WTC11 (cell line): ENCODE measurements at regions not wholly inside any gene's neighbourhood (a gene's known extent, or its start where the extent isn't known, plus 50 kb on each side); places are given as distances from the start of the nearest gene placed in this dataset.

Experiments
- ATAC-seq: fragments of 200-7000 bp; cut with Tn5 transposase; 2 replicates; pipeline ENCODE4 v1.10.0; 2021; ENCODE audit warnings: mild to moderate bottlenecking, moderate library complexity
- CTCF ChIA-PET: fragments of 300-600 bp; sonication (Branson Sonifier 250); formaldehyde crosslinking; loops from one replicate; lab custom pipeline; 2021; ENCODE audit warnings: antibody characterized with exemption; lab: Charles Lee
- POLR2A ChIA-PET: fragments of 350-600 bp; sonication (Branson Sonifier 250); formaldehyde crosslinking; loops from one replicate; lab custom pipeline; 2021; ENCODE audit warnings: antibody characterized with exemption; lab: Charles Lee
- DNase-seq: peaks from one replicate; pipeline ENCODE4 v3.0.0; 2021; ENCODE audit warnings: low spot score
- H3K27ac Mint-ChIP-seq: 2 replicates; pipeline ENCODE4 v1.8.0; 2021; ENCODE audit warnings: mixed read lengths
- H3K27me3 Mint-ChIP-seq: 2 replicates; pipeline ENCODE4 v1.8.0; 2021; ENCODE audit warnings: low read depth, mild to moderate bottlenecking, moderate library complexity, mixed read lengths
- H3K36me3 Mint-ChIP-seq: 2 replicates; pipeline ENCODE4 v1.8.0; 2021; ENCODE audit warnings: mixed read lengths
- H3K4me1 Mint-ChIP-seq: 2 replicates; pipeline ENCODE4 v1.8.0; 2022; ENCODE audit warnings: mixed read lengths
- H3K4me3 Mint-ChIP-seq: 2 replicates; pipeline ENCODE4 v1.8.0; 2021; ENCODE audit warnings: mild to moderate bottlenecking, moderate library complexity, mixed read lengths
- H3K9me3 Mint-ChIP-seq: 2 replicates; pipeline ENCODE4 v1.8.0; 2021; ENCODE audit warnings: mixed read lengths
- CREM ChIP-seq: sonication (generic); formaldehyde crosslinking; IDR thresholded peaks from 2 replicates; pipeline ENCODE4 v1.8.1; 2022; ENCODE audit warnings: mild to moderate bottlenecking, missing genetic modification reagents, moderate library complexity
- E2F4 ChIP-seq: sonication (generic); formaldehyde crosslinking; IDR thresholded peaks from 2 replicates; pipeline ENCODE4 v1.8.1; 2022; ENCODE audit warnings: low read depth, mild to moderate bottlenecking, moderate library complexity, missing genetic modification reagents, borderline replicate concordance
- ELF4 ChIP-seq: sonication (generic); formaldehyde crosslinking; IDR thresholded peaks from 2 replicates; pipeline ENCODE4 v1.8.1; 2022; ENCODE audit warnings: low read depth, mild to moderate bottlenecking, moderate library complexity, missing genetic modification reagents
- ERG ChIP-seq: fragments of 250-450 bp; sonication (Bioruptor Pico); IDR thresholded peaks from 2 replicates; pipeline ENCODE4 v1.8.0; 2021; ENCODE audit warnings: mild to moderate bottlenecking
- GTF2I ChIP-seq: fragments of 250-450 bp; sonication (Bioruptor Pico); conservative IDR thresholded peaks from 2 replicates; pipeline ENCODE4 v1.4.0; 2021; ENCODE audit warnings: mild to moderate bottlenecking
- PREB ChIP-seq: sonication (generic); formaldehyde crosslinking; IDR thresholded peaks from 2 replicates; pipeline ENCODE4 v1.8.1; 2022; ENCODE audit warnings: mild to moderate bottlenecking, missing genetic modification reagents, moderate library complexity, borderline replicate concordance
- PRRX2 ChIP-seq: fragments of 250-450 bp; sonication (Bioruptor Pico); IDR thresholded peaks from 2 replicates; pipeline ENCODE4 v1.8.0; 2021; ENCODE audit warnings: mild to moderate bottlenecking
- SMAD3 ChIP-seq: sonication (generic); formaldehyde crosslinking; IDR thresholded peaks from 2 replicates; pipeline ENCODE4 v1.8.0; 2022; ENCODE audit warnings: missing genetic modification reagents, mild to moderate bottlenecking, borderline replicate concordance
- SOX15 ChIP-seq: fragments of 250-450 bp; sonication (Bioruptor Pico); IDR thresholded peaks from 2 replicates; pipeline ENCODE4 v1.9.0; 2021; ENCODE audit warnings: mild to moderate bottlenecking
- STAT6 ChIP-seq: sonication (generic); formaldehyde crosslinking; conservative IDR thresholded peaks from 2 replicates; pipeline ENCODE4 v1.8.1; 2023; ENCODE audit warnings: mild to moderate bottlenecking, low read depth, missing genetic modification reagents, moderate library complexity
- ZNF138 ChIP-seq: sonication (generic); formaldehyde crosslinking; conservative IDR thresholded peaks from 2 replicates; pipeline ENCODE4 v1.8.1; 2022; ENCODE audit warnings: mild to moderate bottlenecking, moderate library complexity, missing genetic modification reagents
- ZNF317 ChIP-seq: sonication (generic); formaldehyde crosslinking; IDR thresholded peaks from 2 replicates; pipeline ENCODE4 v1.8.1; 2023; ENCODE audit warnings: low read depth, mild to moderate bottlenecking, moderate library complexity, missing genetic modification reagents, borderline replicate concordance
- ZSCAN18 ChIP-seq: fragments of 250-450 bp; sonication (Bioruptor Pico); IDR thresholded peaks from 2 replicates; pipeline ENCODE4 v2.1.2; 2022; ENCODE audit warnings: mild to moderate bottlenecking, moderate library complexity

- DNase-seq (no peak), ATAC-seq (no peak)
- Mint-ChIP-seq H3K4me1 (peaks cover 11% of the 10 kb centered on the region), H3K4me3 (no peak overlapping the region), H3K36me3 (peaks cover 6% of the 10 kb centered on the region), H3K27me3 (no peaks in the 10 kb centered on the region), H3K9me3 (peaks cover 9% of the 10 kb centered on the region), H3K27ac (no peak overlapping the region)
- TF ChIP-seq ZNF317 (CRISPR knock-in tag) (no peak), ELF4 (CRISPR knock-in tag) (no peak), STAT6 (CRISPR knock-in tag) (no peak), E2F4 (CRISPR knock-in tag) (no peak)
- ChIA-PET CTCF (no interaction called here), POLR2A (no interaction called here)
Measured at GRCh38 chr5:120151181-120151580, 312.9 kb upstream of the PRR16 start.

GRCh38 chr5:120151825-120152224 lies 312.3 kb upstream of the PRR16 start:
- peaks cover 11% of the 10 kb centered on the region for H3K4me1 Mint-ChIP-seq
- H3K27me3 Mint-ChIP-seq, result no peaks in the 10 kb centered on the region
- ChIA-PET POLR2A (no interaction called here), CTCF (no interaction called here)
- peaks cover 2% of the 10 kb centered on the region for H3K36me3 Mint-ChIP-seq
- no peak overlapping the region for H3K27ac Mint-ChIP-seq
- DNase-seq (no peak), ATAC-seq (no peak)
- H3K9me3 Mint-ChIP-seq, result peaks cover 2% of the 10 kb centered on the region
- H3K4me3 Mint-ChIP-seq, result no peak overlapping the region
- no peak for TF ChIP-seq PRRX2
- no peak for TF ChIP-seq ERG (CRISPR knock-in tag)
- no peak for TF ChIP-seq SMAD3

GRCh38 chr5:120152472-120152871 lies 311.6 kb upstream of the PRR16 start:
- no peaks in the 10 kb centered on the region for H3K27me3 Mint-ChIP-seq
- H3K36me3 Mint-ChIP-seq, result no peaks in the 10 kb centered on the region
- CTCF ChIA-PET, result no interaction called here
- TF ChIP-seq PRRX2 (no peak), ZSCAN18 (CRISPR knock-in tag) (no peak), PREB (CRISPR knock-in tag) (no peak), ZNF138 (CRISPR knock-in tag) (no peak), SOX15 (no peak), GTF2I (no peak), SMAD3 (no peak), CREM (no peak)
- DNase-seq, result no peak
- no peak overlapping the region for H3K27ac Mint-ChIP-seq
- H3K4me1 Mint-ChIP-seq, result peaks cover 11% of the 10 kb centered on the region
- no peak for ATAC-seq
- H3K4me3 Mint-ChIP-seq, result no peak overlapping the region
- no peaks in the 10 kb centered on the region; the same call in 1 of the 2 replicates for H3K9me3 Mint-ChIP-seq
- POLR2A ChIA-PET, result no interaction called here
